DMS153 treated with DMSO at 0.1 percent for 48 hours (cell line): ENCODE measurements at regions not wholly inside any gene's neighbourhood (a gene's known extent, or its start where the extent isn't known, plus 50 kb on each side); places are given as distances from the start of the nearest gene placed in this dataset.

Source experiments
- DNase-seq: peaks from one replicate; lab custom pipeline; 2025; ENCODE audit not compliant: unreplicated experiment; lab: John Stamatoyannopoulos, UW

- no peak for DNase-seq
These were observed 1368.6 kb downstream of the FSTL5 start for GRCh38 chr4:160795216-160795615.

GRCh38 chr4:160808174-160808573 is 1355.6 kb downstream of the FSTL5 start:
- no peak for DNase-seq

- DNase-seq, result no peak
These were observed 1354.2 kb downstream of the FSTL5 start for GRCh38 chr4:160809576-160809975.

GRCh38 chr4:160810424-160810823 is 1353.4 kb downstream of the FSTL5 start:
- no peak for DNase-seq

GRCh38 chr4:160810941-160811340 is 1352.9 kb downstream of the FSTL5 start:
- no peak for DNase-seq

- DNase-seq, result no peak
These were observed 1351.8 kb downstream of the FSTL5 start for GRCh38 chr4:160811956-160812355.

GRCh38 chr4:160814726-160815125 is 1349.1 kb downstream of the FSTL5 start:
- DNase-seq, result no peak

- DNase-seq, result no peak
These were observed 1345.2 kb downstream of the FSTL5 start for GRCh38 chr4:160818571-160818970.

- no peak for DNase-seq
These were observed 1344.0 kb downstream of the FSTL5 start for GRCh38 chr4:160819791-160820190.

GRCh38 chr4:160824481-160824880 is 1339.3 kb downstream of the FSTL5 start:
- DNase-seq, result no peak

GRCh38 chr4:160825644-160826338 is 1338.0 kb downstream of the FSTL5 start:
- DNase-seq, result peak; percentile 7

- no peak for DNase-seq
These were observed 1337.5 kb downstream of the FSTL5 start for GRCh38 chr4:160826339-160826679.

- DNase-seq, result no peak
These were observed 1332.5 kb downstream of the FSTL5 start for GRCh38 chr4:160831165-160831922.

GRCh38 chr4:160835789-160836188 is 1328.0 kb downstream of the FSTL5 start:
- no peak for DNase-seq

- no peak for DNase-seq
These were observed 1327.4 kb downstream of the FSTL5 start for GRCh38 chr4:160836431-160836830.

GRCh38 chr4:160846121-160846520 is 1317.7 kb downstream of the FSTL5 start:
- DNase-seq, result no peak

GRCh38 chr4:160847228-160847627 is 1316.6 kb downstream of the FSTL5 start:
- DNase-seq, result no peak

- DNase-seq, result no peak
These were observed 1315.3 kb downstream of the FSTL5 start for GRCh38 chr4:160848489-160848888.

GRCh38 chr4:160848901-160849760 is 1314.7 kb downstream of the FSTL5 start:
- DNase-seq, result no peak

- no peak for DNase-seq
These were observed 1299.5 kb downstream of the FSTL5 start for GRCh38 chr4:160864253-160864652.

GRCh38 chr4:160869899-160870298 is 1293.9 kb downstream of the FSTL5 start:
- DNase-seq, result no peak

GRCh38 chr4:160872491-160872890 is 1291.3 kb downstream of the FSTL5 start:
- DNase-seq, result no peak
